ENCODE measurements at regions not wholly inside any gene's neighbourhood (a gene's known extent, or its start where the extent isn't known, plus 50 kb on each side); places are given as distances from the start of the nearest gene placed in this dataset.
"Not testable (repeated sequence)": the region's sequence is repeated elsewhere in the genome, so short reads cannot be mapped to it uniquely, and the experiment has no call there.

- intact Hi-C loops (cut with DNase I) = no loop called here
- ATAC-seq (no peak), DNase-seq (ENCODE audit: low spot score) (no peak)
Measured at GRCh38 chr12:125971981-125972380, 906.7 kb downstream of the AACS start.

GRCh38 chr12:125978286-125978685 lies 913.1 kb downstream of the AACS start:
- no peak for ATAC-seq

DNA sequence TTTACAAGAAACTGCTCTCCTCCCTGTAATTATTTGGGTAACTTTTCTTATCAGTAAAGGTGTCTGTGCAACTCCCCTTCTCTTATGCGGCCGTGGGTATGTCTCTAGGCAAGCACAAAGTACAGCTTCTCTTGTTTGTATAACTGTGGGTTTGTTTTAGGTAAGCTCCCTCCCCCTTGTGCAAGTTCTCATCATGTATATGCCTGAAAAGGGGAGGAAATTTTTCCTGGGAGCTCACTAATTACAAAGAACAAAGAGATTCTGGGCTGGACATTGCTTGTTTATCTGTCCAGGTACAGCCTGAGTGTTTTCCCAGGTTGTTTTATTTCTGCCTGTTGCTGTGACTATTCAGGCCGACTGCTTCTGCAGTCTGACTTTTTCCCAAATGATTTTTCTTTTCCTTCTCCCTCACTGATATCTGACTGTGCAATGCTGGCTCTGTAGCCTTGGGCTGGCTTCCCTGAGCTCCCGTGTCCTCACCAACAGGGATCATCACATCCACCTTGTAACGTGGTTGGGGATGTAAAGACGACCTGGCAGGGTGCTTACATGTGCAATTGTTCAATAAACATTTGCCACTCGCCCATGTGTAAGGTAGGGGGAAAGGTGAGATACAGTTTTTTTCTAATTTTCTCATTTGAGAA lies 916.5 kb downstream of the AACS start:
- intact Hi-C loops (cut with DNase I) = no loop called here
- DNase-seq (ENCODE audit: low spot score) = no peak
- ATAC-seq = no peak

More at GRCh38 chr12:125978286-125978685, 913.1 kb downstream of the AACS start:
- intact Hi-C loops (cut with DNase I) = no loop called here
- DNase-seq (ENCODE audit: low spot score) = no peak

- ATAC-seq (peak; percentile 91), DNase-seq (ENCODE audit: low spot score) (peak; percentile 76)
- intact Hi-C loops (cut with DNase I) = no loop called here
Measured at GRCh38 chr12:125983094-125983783, 918.0 kb downstream of the AACS start.

GRCh38 chr12:125983784-125984500 lies 918.7 kb downstream of the AACS start:
- ATAC-seq (peak; percentile 65), DNase-seq (ENCODE audit: low spot score) (peak; percentile 58)
- intact Hi-C loops (cut with DNase I) = no loop called here

DNA sequence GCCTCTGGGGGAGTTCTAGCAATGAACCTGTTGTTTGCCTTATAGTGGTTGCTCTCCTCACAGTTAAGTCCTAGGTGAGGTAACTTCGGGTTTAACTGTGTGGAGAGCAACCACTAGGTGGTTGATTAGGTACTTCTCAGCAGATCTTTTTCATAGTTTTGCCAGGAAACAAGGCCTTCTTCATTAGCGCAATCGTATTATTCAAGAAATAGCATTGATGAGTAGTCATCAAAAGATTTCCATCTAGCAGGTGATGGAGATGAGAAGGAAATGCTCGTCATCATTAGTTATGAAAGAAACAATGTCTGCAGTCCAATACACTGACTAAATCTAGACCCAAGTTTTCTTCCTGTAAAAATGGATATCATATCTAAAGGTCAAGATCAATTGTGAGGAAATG lies 923.3 kb downstream of the AACS start:
- DNase-seq (ENCODE audit: low spot score) (no peak), ATAC-seq (no peak)
- intact Hi-C loops (cut with DNase I) = no loop called here

DNA sequence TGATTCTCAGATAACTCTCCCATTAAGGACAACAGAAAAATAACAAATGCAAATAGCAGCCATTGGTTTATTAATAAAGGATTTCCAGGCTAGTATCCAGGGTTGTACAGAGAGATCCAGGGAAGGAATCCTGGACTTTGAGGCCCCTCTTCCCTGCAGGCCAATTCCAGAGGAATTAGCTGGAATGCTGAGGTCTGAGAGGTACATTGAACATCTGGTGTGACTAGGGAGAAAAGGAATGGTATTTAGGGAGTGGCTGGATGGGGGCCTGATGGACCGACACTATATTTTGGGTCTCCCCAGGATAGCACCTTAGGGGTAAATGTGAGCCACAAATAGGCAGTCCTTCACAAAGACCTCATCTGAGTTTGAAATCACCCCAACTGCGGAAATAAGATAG lies 924.5 kb downstream of the AACS start:
- no peak for DNase-seq (ENCODE audit: low spot score)
- intact Hi-C loops (cut with DNase I) = no loop called here
- ATAC-seq = no peak

DNA sequence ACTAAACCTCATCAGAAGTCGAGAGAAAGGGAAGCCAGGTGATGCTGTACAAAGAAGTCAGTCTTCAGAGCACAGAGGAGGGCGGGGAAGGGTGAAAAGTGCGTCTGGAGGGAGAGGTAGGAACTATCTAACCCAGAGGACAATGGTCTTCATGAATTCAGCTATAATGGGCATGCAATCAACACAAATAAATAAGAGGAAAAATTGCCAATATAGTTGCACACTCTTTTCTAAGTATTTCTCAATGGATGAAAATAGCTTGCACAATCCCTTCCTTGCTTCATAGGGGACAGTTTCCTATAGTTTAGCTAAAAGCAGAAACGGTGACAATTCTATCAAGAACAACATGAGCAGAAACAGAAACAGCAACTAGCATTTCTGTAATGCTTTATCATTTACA lies 931.2 kb downstream of the AACS start:
- no peak for DNase-seq (ENCODE audit: low spot score)

DNA sequence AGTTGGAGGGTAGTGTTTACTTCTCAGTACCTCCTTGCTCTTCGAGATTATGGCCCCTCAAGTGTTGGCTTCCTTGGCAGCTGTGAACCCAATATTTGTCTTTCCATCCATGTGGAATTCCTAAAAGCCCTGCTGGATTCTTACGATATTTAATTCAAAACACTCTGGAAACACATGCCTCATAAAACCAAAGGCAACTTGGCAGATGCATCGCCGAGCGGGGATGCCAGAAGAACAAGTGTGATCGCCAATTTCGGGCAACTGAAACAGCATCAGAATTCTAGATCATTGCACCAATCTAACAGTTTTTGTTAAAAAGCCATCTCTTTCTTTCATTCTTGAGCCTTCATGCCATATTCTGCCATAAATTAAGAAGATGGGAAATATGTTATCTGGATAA lies 934.4 kb downstream of the AACS start:
- ATAC-seq = no peak
- no peak for DNase-seq (ENCODE audit: low spot score)
- intact Hi-C loops (cut with DNase I) = no loop called here

More for the DNA sequence above, 931.2 kb downstream of the AACS start:
- ATAC-seq = no peak
- intact Hi-C loops (cut with DNase I) = no loop called here

DNA sequence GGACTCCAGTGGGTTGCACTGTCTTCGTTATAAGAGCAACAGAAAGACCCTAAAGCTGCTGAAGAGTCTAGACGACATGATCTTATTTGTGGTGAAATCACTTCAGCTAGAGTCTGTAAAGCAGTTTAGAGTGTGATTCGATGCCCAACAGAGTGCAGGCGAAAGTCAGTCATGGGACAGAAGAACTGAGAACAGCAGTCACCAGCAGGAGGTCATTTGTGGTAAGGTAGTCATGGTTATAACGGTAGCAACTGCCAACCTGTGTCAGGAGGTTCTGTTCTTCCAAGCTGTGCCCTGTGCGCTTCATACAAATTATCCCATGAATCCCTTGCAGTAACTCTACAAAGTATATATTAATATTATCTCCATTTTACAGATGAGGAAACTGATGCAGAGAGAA lies 954.1 kb downstream of the AACS start:
- no peak for ATAC-seq
- intact Hi-C loops (cut with DNase I) = no loop called here
- DNase-seq (ENCODE audit: low spot score) = no peak

- ATAC-seq (no peak), DNase-seq (ENCODE audit: low spot score) (no peak)
- intact Hi-C loops (cut with DNase I) = no loop called here
Measured at GRCh38 chr12:126021675-126022074, 956.4 kb downstream of the AACS start.

GRCh38 chr12:126027825-126028224 lies 962.6 kb downstream of the AACS start:
- ATAC-seq (no peak), DNase-seq (ENCODE audit: low spot score) (no peak)
- intact Hi-C loops (cut with DNase I) = no loop called here

DNA sequence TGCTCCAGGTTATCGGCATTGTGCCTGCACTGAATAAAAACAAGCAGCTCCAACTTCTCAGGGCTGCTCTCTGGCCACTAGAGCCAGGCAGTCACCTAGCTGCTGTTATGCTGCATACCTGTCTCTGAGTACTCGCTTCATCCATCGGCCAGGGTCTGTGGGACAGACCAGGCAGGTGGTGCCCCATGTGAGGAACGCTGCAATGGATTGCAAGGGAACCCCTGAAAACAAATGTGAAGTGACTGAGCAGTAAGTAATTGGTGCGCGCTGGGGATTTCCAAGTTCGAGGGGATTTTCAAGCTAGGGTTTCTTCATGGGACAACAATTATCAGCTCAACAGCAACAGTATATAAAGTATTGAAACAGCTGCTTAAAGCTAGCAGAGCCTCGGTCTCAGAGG lies 965.3 kb downstream of the AACS start:
- DNase-seq (ENCODE audit: low spot score) (no peak), ATAC-seq (no peak)
- intact Hi-C loops (cut with DNase I) = no loop called here

- intact Hi-C loops (cut with DNase I) = no loop called here
- no peak for DNase-seq (ENCODE audit: low spot score)
- no peak for ATAC-seq
Measured at GRCh38 chr12:126033751-126034150, 968.5 kb downstream of the AACS start.

DNA sequence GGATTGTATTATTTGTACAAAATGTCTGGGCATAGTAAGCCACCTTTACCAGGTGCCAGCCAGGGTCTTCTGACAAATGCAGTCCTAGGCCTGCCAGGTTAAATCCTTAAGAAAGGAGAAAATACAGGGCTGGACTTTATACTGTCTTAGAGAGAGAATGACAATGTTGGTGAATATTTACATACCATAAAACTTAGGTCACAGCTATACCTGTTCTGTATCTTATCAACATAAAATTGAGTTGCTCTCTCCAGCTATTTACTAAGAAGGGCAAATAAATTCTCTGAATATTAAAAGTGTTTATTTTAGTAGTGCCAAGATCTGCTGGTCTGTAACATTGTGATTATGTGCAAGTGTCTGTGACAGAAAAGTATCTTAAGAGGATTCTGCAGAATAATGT lies 971.1 kb downstream of the AACS start:
- ATAC-seq (no peak), DNase-seq (ENCODE audit: low spot score) (no peak)
- intact Hi-C loops (cut with DNase I) = no loop called here

GRCh38 chr12:126038434-126038833 lies 973.2 kb downstream of the AACS start:
- ATAC-seq (no peak), DNase-seq (ENCODE audit: low spot score) (no peak)
- intact Hi-C loops (cut with DNase I) = no loop called here

DNA sequence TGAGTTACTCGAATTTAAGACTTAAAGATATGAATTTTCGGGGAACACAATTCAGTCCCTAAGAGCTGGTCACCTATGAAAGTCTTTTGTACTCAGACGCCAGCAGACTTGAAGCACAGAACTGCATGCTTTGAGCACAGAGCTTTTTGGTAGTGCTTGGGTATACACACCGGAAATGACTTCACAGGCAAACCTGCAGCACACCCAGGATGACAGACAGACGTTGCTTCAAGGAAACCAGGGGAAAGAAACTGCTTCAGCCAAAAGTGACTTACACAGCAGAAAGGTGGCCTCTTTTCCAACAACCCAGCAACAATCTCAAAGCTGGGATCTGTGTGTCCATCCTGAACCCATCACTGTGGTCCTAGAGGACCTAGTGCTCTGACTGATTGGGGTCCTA lies 975.1 kb downstream of the AACS start:
- DNase-seq (ENCODE audit: low spot score) = no peak
- ATAC-seq = no peak
- intact Hi-C loops (cut with DNase I) = no loop called here

DNA sequence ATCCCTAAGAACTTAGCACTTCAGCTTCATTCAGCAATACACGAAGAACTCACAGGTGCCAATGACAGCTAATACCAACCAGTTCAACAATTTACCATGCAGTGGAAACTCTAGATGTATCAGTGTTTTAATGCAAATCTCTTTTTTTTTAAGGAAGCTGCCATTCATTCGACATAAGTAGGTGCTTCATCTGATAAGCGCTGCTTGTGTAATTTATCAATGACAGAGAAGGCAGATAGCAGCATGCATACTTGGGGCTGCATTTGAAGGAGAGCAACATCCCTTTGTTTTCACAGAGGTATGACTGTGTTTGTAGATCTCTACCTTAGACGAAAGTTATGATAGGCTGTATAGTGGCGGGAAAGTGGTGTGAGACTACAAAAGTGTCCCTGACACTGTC lies 977.1 kb downstream of the AACS start:
- intact Hi-C loops (cut with DNase I) = no loop called here
- no peak for DNase-seq (ENCODE audit: low spot score)

DNA sequence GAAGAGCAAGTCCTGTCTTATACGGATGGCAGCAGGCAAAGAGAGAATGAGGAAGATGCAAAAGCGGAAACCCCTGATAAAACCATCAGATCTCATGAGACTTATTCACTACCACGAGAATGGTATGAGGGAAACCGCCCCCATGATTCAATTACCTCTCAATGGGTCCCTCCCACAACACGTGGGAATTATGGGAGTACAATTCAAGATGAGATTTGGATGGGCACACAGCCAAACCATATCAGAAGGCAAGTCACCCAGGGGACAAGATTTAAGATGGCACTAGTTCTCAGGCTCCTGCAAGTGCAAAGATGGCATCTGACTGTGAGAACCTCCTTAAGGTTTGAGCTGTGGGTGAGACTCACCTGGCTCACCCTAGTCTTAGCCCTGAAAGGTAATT lies 984.3 kb downstream of the AACS start:
- DNase-seq (ENCODE audit: low spot score); intact Hi-C loops (cut with DNase I); ATAC-seq: not testable (repeated sequence)

More for the DNA sequence above, 977.1 kb downstream of the AACS start:
- no peak for ATAC-seq

DNA sequence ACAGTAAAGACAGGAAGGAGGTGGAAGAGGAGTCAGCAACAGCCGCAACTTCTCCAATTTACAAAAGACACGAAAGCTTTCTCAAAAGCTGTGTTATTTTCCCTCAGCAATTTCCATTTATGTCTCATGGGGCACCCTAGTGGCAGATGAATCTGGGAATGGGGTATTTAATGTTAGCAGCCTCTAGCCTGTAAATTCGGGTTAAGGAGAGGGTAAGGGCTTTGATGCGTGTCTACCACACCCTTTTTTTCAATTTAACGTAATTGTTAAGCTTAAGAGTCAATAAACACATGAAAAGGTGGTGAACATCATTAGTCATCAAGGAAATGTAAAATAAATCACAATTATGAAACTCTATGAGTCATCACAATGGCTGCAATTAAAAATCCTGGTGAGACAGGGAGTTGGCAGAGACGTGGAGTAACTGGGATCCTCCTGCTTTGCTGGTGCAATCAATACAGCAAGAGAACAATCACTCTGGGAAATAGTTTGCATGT lies 986.4 kb downstream of the AACS start:
- intact Hi-C loops (cut with DNase I) = no loop called here
- ATAC-seq = no peak
- no peak for DNase-seq (ENCODE audit: low spot score)

Data from sciatic nerve (tissue), 2 donors.